ENCODE measurements at regions not wholly inside any gene's neighbourhood (a gene's known extent, or its start where the extent isn't known, plus 50 kb on each side); places are given as distances from the start of the nearest gene placed in this dataset.
"Not testable (repeated sequence)": the region's sequence is repeated elsewhere in the genome, so short reads cannot be mapped to it uniquely, and the experiment has no call there.

DNA sequence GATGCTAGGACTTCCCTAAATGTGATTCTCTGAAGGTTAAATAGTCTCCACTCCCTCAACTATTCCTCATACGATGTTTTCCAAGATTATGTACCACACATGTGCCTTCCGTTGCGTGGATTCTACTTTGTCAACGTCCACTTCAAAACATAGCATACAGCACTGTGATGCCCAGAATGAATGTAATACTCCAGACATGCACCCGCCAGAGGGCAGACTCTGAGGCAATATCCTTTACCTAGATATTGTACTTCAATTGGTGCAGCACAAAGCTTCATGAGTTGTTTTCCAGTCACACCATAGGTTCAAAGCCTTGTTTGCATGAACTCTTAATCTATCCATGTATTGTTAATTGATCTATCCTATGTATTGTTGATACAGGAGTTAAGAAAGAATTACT lies 201.0 kb upstream of the NABP1 start:
- DNase-seq (ENCODE audit: low spot score): no peak

DNA sequence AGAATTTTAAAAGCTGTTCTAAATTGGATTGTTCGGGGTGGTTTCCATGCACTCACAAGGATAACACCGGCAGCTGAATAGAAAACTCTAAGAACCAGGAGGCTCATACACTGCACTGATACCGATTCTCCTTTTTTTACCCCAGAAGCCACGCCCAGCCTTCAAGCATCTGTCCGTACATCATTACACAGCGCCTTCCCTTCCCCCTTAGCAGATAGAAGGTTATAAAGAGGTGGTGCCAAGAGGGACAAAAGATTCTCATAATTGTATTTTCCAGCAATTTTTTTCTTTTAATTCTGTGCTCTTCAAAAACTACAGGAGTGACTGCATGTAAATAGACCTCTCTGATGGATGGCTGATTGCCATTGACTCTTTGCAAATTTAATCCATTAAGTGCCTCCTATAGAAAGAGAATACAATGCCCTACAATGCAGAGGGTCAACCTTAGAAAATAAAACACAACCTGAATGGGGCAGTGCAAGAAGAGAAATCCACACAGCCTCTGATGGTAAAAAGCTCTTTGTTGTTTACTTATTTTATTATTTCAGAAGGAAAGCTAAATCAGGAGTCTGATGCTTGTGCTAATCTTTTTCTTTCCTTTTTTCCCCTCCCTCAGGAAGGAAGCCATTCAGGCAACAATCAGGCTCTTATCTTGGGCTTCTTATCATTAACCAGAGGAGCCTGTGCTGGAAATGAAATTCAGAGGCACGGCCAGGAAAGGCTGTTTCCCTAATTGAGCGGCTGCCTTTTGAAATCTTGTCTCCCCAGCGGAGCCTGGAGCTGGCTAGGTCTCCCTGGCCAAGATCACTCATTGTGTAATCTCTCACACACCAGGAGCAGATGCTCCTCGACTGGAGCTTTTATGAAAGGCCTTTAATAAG lies 198.9 kb upstream of the NABP1 start:
- DNase-seq (ENCODE audit: low spot score): no peak

DNA sequence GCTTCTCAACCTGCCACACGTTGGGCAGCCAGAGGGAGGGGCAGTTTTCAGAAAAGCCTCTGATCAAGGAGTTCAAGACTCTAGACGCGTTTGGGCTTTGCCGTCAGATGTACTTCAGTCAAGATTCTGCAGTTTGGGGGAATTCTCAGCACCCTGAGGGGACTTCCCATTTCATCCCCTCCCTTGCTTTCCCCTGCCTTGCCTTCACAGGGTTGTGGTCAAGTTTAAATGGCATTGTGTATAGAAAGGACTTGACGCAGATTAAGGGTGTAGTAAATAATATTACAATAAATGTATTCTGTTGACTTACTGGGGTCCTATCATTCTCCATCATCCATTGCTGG lies 198.3 kb upstream of the NABP1 start:
- no peak for DNase-seq (ENCODE audit: low spot score)

DNA sequence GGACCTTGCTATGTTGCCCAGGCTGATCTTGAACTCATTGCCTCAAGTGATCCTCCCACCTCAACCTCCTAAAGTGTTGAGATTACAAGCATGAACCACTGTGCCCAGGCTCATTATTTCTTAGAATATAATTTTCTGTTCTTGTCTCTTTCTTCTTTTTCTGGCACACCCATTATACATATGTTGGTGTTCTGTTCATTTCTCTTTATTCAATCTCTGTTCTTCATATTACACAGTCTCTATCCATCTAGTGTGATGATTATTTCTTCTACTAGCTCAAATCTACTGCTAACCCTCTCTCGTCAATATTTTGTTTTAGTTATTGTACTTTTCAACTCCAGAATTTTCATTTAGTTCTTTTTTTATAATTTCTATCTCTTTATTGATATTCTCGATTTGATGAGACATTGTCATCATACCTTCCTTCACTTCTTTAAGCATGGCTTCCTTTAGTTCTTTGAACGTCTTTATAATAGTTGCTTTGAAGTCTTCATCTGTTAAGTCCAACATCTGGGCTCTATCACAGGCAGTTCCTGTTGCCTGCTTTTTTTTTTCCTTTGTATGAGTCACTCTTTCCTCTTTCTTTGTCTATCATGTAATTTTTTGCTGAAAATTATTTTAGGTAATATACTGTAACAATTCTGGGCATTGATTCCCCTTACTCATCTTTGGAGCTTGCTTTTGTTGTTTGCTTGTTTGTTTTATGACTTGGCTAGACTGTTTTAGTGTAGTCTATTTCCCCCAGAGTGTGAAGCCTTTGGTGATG lies 196.4 kb upstream of the NABP1 start:
- no peak for DNase-seq (ENCODE audit: low spot score)

DNA sequence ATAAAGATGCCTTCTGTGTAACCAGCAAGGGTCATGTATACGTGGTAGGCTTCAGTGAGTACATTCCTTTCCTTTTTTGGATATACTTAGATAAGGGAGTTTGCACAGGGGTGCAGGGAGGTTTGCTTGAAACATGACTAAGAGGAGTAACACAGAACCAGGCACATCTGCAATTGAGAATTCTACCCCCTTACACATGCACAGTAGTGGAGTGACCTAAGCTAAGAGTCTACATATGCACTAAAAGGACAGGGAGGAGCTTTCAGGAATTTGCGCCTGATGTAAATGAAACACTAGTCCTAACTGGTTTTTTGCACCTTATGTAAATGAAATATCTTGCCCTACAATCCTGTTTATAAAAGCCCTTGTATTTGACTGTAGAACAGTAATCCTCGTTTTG lies 194.8 kb upstream of the NABP1 start:
- DNase-seq (ENCODE audit: low spot score): no peak

DNA sequence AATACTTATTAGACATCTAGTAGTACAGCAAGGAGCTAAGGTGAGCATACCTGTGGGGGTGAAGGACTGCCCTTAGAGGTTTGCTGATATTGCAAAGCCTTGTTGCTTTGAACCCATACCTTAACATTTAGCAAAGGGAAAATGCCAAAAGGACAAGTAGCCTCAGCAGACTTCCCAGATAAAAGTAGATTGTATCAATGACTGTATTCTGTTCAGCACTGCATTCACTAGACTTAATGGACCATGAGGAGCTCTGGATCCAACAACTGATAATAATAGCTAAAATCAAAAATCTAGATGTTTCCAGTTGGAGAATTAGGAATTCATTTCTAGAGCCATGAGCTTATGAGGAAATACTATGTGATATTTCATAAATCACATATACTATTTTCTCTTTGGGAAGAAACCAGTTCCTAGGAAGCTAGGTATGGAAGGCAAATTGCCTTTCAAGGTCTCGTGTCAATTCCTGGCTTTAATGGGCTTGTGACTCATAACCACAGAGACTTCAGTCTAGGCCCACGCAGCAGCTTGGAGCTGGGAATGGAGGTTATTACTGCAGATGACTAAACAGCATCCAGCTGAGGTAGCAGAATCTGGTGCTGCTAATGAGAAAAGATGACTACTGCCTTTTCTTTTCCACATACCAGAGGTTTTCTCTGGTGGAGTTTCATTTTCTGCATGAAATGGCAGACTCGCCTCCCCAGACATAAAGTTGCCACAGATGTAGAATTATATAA lies 191.2 kb upstream of the NABP1 start:
- peak; percentile 91 for DNase-seq (ENCODE audit: low spot score)

DNA sequence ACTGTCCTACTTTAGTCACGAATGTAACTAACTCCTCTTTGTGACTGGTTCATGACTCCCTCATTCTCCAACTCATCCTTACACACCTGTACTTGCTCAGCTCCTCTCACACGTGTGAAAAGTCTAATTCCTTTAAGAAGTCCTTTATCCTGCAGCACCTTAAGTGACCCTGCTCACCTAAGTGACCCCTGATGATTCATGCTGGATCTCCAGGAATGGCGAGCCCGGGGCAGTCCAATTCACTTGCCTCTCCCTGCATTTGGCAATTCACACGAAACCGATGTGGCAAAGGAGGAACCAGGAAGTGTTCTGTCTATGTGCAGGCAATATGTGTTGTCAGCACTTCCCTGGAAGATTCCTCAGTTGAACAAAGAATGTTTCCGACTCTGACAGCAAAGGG lies 189.8 kb upstream of the NABP1 start:
- DNase-seq (ENCODE audit: low spot score): peak; percentile 17

DNA sequence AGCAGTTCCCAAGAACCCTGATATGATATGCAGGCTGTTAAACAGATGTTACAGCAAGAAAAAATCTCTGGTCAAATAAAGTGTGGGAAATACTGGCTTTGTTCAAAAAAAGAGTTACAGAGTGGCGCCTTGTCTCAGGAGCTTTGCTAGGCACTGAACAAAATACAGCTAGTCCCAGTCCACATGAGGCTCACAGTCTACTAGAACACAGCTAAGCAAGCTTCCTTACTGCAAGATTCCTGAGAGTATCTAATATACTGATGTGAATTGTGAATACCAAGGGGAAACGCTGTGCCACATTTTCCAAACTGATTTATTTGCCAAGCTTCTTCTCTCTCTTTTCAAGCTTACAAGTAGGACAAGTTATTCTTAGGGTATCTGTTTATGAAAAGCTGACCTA lies 188.8 kb upstream of the NABP1 start:
- no peak for DNase-seq (ENCODE audit: low spot score)

DNA sequence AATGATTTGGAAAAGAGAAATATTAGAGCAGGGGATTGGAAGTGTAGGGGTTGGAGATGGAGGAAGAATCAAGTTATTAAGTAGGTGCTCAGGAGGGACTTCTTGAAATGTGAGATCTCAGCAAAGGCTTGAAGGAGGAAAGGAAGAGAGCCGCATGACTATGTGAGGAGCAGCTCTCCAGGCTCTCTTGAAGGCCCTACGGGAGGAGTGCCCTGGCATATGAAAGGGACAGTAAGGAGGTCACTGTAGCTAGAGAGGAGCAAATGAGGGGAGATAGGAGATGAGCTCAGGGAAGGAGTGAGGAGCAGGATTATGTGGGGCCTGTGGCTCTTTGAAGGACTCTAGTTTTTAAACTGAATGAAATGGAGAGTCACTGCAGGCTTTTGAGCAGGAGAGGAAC lies 181.1 kb upstream of the NABP1 start:
- no peak for DNase-seq (ENCODE audit: low spot score)

DNA sequence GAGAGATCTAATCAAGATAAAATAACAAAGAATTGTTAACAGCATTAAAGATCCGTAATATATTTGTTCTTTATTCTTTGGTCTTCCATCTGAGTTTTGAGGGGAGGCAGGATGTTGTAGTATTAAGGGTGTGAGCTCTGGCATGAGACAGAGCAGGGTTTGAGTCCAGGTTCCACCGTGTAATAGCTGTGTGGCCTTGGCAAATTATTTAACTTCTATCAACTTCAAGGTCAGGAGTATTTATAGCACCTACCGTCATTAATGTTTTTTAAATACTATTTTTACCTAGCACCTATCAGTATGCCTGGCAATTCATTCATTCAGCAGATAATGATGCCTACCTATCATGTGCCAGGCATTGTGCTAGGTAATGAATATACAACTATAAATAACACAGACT lies 180.1 kb upstream of the NABP1 start:
- DNase-seq (ENCODE audit: low spot score): no peak

DNA sequence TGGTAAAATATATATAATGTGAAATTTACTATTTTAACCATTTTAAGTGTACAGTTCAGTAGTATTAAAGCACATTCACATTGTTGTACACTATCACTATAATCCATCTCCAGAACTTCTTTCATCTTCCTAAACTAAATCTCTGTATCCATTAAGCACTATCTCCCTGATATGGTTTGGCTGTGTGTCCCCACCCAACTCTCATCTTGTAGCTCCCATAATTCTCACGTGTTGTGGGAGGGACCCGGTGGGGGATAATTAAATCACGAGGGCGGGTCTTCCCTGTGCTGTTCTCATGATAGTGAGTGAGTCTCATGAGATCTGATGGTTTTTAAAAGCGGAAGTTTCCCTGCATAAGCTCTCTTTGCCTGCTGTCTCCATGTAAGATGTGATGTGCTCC lies 178.9 kb upstream of the NABP1 start:
- DNase-seq (ENCODE audit: low spot score): no peak

DNA sequence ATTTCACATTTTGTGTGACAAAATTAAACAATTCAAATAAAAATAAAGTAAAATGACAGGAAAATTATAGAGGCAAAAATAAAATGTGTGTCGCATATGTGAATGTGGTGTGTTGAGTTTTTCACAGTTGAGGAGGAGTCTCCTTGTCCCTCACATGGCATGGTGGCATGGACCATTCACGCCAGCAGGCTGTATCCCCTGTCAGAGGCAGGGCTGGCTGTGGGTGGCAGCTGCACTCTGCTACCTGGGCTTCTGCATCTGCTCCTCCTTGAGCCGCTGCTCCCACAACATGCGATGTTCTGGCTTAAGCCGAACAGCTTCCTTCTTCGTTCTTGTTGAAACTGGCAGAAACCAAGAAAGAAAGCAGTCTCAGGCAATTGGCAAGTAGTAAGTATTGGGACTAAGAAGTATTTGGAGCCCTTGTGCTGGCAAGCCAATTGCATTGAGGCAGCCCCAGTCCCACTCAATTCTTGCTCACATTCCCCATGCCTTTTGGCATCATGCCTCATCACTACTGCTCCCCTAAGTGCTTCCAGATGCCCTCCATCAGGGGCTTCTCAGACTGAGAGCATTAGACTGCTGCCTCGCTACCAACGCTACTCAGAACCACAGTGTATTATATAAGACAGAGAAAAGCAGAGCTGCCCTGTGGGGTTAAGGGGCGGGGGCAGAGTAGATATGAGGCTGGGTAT lies 177.9 kb upstream of the NABP1 start:
- DNase-seq (ENCODE audit: low spot score): no peak

DNA sequence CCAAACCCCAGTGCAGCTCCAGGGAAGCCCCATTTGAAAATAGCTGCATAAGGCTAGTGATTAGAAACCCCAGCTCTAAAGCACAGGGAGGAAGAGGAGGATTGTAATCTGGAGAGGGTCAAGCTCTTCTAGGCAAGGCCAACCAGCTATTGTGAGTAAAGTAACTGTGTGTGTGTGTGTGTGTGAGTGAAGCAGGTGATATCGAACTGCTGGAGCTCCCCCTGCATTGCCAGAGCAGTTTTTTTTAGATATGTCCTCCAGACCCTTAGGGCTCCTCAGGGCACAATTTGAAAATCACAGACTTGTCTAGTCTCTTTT lies 177.4 kb upstream of the NABP1 start:
- no peak for DNase-seq (ENCODE audit: low spot score)

DNA sequence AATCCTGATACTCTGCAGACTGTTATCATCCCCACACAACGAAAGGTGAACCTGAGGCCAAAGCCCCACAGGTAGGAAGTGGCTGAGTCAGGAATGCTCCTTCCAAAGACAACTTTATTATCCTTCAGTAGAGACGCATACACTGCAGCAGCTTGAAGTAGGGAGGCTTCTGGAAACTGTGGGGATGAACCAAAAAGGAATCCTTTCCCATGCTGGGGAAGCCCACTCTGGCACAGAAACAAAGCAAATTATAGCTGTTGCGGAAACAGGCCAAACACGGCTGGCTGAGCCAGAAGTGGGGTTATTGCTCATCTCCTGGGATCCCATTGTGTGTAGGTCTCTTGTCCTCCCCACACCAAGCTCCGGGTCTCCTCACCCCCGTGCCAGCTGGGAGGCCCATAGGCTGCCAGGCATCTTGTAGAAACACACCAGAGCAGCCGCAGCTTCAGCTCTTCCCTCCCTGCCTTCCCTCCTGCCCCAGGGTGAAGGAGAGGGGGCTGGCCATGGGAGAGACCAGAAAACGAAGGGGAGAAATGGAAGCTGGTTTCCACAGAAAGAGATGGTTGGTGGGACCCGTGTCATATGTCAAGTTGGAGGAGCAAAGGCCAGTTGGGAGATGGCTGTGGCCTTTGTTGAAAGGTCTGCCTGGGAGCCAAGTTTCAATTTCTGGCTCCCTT lies 176.9 kb upstream of the NABP1 start:
- DNase-seq (ENCODE audit: low spot score): no peak

DNA sequence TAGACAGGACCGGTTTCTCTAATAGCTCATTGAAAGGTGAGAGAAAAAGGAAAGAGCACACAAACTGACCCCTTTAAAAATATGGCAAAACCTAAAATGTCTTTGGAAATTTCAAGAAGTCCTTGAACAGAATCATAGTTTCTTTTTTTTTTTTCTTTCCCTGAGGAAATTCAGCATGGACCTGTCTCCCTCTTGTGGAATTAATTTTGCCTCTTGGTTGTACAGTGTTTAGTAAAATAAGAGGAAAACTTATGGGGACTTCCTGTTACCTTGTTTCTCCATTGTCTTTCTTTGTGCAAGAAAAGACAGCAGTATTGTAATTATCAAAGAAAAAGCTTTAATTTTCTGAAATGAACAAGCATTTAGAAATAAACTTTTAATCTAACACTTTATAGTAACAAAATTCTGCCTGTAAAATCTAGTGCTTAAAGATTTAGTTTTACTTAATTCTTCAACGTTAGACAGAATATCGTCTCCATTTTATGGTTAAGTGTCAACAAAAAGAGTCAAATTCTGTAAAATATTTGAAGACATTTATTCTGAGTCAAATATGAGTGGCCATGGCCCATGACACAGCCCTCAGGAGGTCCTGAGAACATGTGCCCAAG lies 176.3 kb upstream of the NABP1 start:
- peak; percentile 60 for DNase-seq (ENCODE audit: low spot score)

DNA sequence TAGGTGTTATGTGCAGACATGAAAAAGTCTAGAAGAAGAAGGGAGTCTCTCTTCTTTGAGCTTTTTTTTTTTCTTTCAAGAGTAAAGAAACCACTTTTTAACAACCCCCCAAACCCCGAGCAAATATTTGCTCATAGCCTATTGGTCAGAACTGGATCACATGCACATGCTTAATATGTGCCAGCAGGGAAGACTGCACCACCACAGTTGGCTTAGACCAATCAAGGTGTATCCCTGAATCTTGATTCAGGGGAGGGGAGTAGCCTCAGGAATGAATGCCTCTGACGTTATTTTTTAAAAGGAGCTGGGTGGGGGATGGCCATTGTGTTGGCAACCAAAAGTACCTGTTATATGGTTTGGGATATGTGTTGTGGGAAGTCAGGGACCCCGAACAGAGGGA lies 171.4 kb upstream of the NABP1 start:
- DNase-seq (ENCODE audit: low spot score): no peak

DNA sequence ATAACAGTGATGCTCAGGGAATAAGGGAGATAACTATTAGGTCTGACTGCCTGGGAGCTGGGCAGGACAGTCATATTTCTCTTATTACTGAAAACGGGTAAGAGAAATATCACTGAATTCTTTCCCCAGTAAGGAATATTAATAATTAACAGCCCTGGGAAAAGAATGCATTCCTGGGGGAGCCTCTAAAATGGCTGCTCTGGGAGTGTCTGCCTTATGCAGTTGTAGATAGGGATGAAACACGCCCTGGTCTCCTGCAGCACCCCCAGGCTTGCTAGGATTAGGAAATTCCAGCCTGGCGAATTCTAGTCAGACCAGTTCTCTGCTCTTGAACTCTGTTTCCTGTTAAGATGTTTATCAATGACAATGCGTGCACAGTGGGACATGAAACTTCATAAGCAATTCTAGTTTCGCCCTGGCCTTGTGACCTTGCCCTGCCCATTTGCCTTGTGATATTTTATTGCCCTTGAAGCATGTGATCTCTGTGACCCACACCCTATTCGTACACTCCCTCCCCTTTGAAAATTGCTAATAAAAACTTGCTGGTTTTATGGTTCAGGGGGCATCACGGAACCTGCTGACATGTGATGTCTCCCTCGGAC lies 170.6 kb upstream of the NABP1 start:
- not testable (repeated sequence) for DNase-seq (ENCODE audit: low spot score)

DNA sequence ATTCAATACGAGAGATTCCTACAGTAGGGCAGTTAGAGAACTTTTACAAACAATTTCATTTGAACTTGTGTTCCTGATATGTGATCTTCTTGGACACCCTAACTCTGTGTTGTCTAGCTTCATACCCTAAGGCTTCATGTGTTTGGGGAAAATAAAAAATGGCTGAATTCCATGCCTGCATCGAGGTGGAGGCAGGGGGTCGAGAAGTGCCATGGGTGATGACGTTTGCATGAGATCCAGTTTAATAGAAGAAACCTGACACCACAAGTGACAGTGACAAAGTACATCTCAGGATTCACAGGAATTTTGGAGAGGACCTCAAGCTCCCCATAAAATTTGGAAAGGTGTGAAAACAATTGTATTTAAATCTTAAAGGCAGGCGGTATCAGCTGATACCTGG lies 169.2 kb upstream of the NABP1 start:
- DNase-seq (ENCODE audit: low spot score): no peak

DNA sequence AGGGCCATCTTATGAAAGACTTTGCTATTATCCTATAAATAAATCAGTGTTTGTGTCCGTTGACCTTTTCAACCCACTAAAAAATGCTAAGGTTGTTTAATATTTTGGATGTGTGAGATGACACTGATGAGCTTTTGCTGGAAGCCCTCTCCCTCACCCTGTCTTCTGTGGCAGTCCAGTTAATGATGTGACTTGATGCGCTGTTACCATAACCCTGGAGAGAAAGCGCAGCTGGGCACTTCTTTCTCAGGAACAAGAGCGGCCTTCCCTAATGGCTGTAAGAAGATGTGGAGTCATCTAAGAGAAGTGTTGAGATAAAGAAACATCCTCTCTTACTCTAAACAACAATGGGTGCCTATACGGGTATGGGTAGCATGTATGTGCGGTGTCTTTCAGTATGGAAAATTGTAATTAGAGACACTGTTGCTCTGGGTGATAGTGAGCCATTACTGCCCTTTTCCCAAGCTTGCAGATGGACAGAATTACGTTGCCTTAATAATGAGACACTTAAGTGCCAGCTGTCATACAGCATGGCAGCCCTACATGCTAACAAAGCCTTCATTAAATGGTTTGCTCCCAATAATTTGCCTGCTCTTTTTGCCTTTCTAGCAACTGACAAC lies 165.6 kb upstream of the NABP1 start:
- DNase-seq (ENCODE audit: low spot score): no peak

DNA sequence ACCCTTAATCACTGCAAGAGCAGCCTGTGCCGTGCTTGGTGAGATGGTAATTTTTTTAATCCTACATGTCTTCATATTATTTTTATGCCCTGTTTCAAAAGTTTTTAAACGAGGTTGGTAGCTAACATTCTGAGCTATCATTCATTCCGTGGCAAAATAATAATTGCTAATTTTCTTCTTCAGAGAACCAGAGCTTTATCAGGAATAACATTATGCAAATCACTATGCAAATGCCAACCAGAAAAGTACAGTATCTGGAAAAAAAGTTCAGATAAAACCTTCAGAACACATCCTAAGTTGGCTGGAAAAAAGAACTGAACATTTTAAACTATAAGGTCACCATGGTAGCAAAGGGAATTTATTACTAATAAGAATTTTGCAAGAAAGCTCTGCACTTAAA lies 165.1 kb upstream of the NABP1 start:
- DNase-seq (ENCODE audit: low spot score): no peak

DNA sequence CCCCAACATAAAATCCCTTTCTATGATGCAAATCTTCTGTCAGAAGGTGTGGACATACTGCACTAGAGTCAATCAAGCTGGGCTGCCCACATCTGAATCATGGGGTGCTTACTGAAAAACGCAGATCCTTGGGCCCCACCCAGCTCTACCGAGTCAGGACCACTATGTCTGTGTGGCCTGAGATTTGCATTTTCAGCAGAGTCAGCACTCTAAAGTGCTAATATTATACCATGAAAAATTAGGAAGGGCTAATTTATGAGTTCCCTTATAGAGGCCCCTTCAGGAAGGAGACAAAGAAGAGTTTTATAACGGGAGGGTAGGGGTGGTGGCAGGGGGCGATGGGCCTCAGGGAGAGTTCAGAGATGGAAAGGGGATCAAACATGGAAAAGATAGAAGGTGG lies 163.3 kb upstream of the NABP1 start:
- DNase-seq (ENCODE audit: low spot score): no peak
